Ascending aorta (tissue), 2 donors: ENCODE measurements at regions not wholly inside any gene's neighbourhood (a gene's known extent, or its start where the extent isn't known, plus 50 kb on each side); places are given as distances from the start of the nearest gene placed in this dataset.

Source experiments
- DNase-seq, 2 donors: peaks; one replicate each; pipeline ENCODE4 v3.0.0-alpha.2; 2019; ENCODE audit warnings: low spot score in 2 of 2
- H3K27ac ChIP-seq, 2 donors: fragments of 200-600 bp; sonication (generic); one replicate each; pipeline ENCODE4 v1.5.1; 2016 to 2017; ENCODE audit warnings: mild to moderate bottlenecking in 1 of 2
- H3K27me3 ChIP-seq: fragments of 200-600 bp; sonication (generic); one replicate; pipeline ENCODE4 v1.5.1; 2017
- H3K36me3 ChIP-seq, 2 donors: fragments of 200-600 bp; sonication (generic); one replicate each; pipeline ENCODE4 v1.5.1; 2016
- H3K4me1 ChIP-seq, 2 donors: fragments of 200-600 bp; sonication (generic); one replicate each; pipeline ENCODE4 v1.5.1; 2016 to 2017; ENCODE audit warnings: mild to moderate bottlenecking in 1 of 2
- H3K4me3 ChIP-seq, 2 donors: fragments of 200-600 bp; sonication (generic); one replicate each; pipeline ENCODE4 v1.5.1; 2016 to 2017; ENCODE audit warnings: mild to moderate bottlenecking in 1 of 2
- H3K9me3 ChIP-seq, 2 donors: fragments of 200-600 bp; sonication (generic); one replicate each; pipeline ENCODE4 v1.5.1; 2016
- intact Hi-C: fragments of 100-400 bp; cut with DNase I; formaldehyde crosslinking; loops from one replicate; pipeline ENCODE4 v1.15.1; 2023
- TF ChIP-seq, protein P1 (sequence below), 3 experiments: fragments of 200-600 bp in 2 of 3; fragments of 450-650 bp in 1 of 3; sonication (generic) in 2 of 3; IDR thresholded peaks; one replicate each; pipeline ENCODE4 v1.5.1; 2016 to 2019; ENCODE audit warnings: antibody characterized with exemption in 3 of 3, mild to moderate bottlenecking in 1 of 3, moderate library complexity in 1 of 3

DNA sequence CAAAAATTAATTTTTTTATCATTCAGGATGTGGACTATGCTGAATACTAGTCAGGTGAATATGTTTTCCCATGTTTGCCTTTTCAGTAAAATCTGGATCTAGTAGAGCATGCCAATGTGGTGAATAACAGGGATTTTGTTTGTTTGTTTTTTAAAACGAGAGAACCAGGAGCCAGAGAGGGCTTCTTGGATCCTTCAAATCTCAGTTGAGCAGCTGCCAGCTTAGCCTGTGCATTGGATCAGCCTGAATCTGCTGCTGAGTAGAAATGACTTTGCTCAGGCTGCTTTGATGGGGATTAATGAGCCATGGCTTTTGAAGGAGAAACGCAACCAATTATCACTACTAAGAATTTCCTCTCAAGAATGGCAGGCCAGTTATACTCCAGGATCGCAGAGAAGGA, 493.8 kb downstream of the ARL4A start:
- no peaks in the 10 kb centered on the region for H3K4me1 ChIP-seq
- H3K27ac ChIP-seq, result no peak overlapping the region
- H3K27me3 ChIP-seq, result no peaks in the 10 kb centered on the region
- DNase-seq, result no peak
- H3K9me3 ChIP-seq, result no peaks in the 10 kb centered on the region
- H3K4me3 ChIP-seq, result no peak overlapping the region
- H3K36me3 ChIP-seq, result no peaks in the 10 kb centered on the region
- intact Hi-C loops, result no loop called here
- TF ChIP-seq, protein P1, sequence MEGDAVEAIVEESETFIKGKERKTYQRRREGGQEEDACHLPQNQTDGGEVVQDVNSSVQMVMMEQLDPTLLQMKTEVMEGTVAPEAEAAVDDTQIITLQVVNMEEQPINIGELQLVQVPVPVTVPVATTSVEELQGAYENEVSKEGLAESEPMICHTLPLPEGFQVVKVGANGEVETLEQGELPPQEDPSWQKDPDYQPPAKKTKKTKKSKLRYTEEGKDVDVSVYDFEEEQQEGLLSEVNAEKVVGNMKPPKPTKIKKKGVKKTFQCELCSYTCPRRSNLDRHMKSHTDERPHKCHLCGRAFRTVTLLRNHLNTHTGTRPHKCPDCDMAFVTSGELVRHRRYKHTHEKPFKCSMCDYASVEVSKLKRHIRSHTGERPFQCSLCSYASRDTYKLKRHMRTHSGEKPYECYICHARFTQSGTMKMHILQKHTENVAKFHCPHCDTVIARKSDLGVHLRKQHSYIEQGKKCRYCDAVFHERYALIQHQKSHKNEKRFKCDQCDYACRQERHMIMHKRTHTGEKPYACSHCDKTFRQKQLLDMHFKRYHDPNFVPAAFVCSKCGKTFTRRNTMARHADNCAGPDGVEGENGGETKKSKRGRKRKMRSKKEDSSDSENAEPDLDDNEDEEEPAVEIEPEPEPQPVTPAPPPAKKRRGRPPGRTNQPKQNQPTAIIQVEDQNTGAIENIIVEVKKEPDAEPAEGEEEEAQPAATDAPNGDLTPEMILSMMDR (IDR thresholded peaks at IDR 0.05), result no peak

DNA sequence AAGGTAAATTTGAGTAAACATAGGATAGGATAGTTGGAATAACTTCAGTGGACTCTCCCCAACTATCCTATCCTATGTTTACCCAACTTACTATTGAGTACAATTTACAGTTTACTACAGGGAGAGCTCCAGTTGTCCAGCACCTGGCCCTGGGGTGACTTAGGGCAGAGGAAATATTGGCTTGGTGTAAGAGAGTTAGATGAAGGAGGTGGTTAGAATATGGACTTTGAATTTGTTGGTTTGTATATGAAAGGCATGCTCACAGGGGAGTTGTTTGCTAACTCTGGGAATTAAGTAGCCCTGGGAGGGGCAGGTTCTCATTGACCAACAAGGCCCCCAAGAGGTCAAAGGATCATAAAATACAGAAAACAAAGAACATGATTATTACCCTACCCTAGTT, 497.7 kb downstream of the ARL4A start:
- Histone ChIP-seq H3K4me3 (no peak overlapping the region), H3K27ac (no peak overlapping the region), H3K9me3 (no peaks in the 10 kb centered on the region), H3K27me3 (no peaks in the 10 kb centered on the region), H3K4me1 (no peaks in the 10 kb centered on the region), H3K36me3 (no peaks in the 10 kb centered on the region)
- DNase-seq, result no peak
- intact Hi-C loops, result no loop called here
- TF ChIP-seq, protein P1 (IDR thresholded peaks at IDR 0.05), result no peak

DNA sequence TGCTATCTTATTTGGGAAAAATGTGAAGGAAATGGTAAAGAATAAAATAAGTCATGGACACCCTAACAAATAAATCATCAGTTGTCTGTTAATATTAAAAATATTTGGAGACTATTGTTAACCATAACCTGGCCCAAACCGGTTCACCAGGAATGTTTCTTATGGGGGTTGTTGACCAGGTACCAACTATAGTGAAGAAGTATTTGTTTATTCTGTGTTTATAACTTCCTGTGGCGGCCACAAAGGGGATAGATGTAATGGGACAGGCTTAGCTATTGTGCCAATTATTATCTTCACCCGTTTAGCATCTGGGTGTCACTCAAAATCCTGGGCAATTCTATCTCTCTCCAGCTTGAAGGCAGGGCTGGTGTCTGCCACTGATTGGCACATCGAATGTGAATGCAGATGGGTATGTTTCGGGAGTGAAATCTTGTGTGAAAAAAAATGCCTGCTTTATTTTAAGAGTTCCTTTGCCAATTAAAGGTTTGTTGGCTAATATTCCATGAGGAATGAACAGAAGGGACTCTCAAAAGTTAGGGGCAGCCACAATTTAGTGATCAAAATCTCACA, 500.9 kb downstream of the ARL4A start:
- intact Hi-C loops, result no loop called here
- TF ChIP-seq, protein P1 (IDR thresholded peaks at IDR 0.05), result no peak
- H3K9me3 ChIP-seq, result no peaks in the 10 kb centered on the region

DNA sequence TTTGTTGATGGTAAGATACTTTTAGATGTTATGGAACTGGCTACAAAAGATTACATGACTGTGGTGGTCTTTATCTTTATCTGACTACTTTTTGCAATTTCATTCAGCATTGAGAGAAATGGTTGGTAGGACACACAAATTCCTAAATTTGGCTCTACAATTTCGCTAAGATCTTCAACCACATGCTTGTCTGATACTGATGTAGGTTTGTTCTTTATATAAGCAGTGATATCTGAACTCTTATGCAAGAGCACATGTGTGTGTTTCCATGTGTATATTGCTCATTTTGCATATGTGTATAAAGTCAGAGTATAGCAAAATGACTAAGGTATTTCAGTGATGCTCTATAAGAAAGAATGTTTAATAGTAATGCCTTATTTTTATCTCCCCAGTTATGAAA, 501.5 kb downstream of the ARL4A start:
- intact Hi-C loops, result no loop called here
- Histone ChIP-seq H3K27me3 (no peaks in the 10 kb centered on the region), H3K4me3 (no peak overlapping the region), H3K9me3 (no peaks in the 10 kb centered on the region), H3K36me3 (no peaks in the 10 kb centered on the region), H3K27ac (no peak overlapping the region), H3K4me1 (no peaks in the 10 kb centered on the region)
- TF ChIP-seq, protein P1 (IDR thresholded peaks at IDR 0.05), result no peak
- DNase-seq, result no peak

More for the DNA sequence above, 500.9 kb downstream of the ARL4A start:
- Histone ChIP-seq H3K27me3 (no peaks in the 10 kb centered on the region), H3K36me3 (no peaks in the 10 kb centered on the region), H3K4me3 (no peak overlapping the region), H3K4me1 (no peaks in the 10 kb centered on the region), H3K27ac (no peak overlapping the region)
- DNase-seq, result no peak

DNA sequence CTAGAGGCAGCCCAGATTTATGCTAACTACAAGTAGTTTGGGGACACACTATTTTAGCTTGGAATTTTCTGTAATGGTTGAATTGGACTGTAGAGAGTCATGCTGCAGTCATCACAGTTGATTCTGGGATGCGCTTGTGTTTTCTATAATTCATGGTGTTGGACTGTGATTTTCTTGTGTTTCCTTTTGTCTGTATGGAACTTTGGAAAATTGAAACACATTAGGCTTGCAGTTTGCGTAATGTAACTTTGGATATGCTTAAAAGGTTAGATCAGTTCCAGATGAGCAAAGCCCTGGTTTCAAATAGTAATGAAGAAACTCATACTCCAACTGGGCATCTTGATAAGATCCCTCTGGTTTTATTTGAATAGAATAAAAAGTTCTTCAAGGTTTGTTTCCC, 502.2 kb downstream of the ARL4A start:
- no peak overlapping the region for H3K4me3 ChIP-seq
- no peak for DNase-seq
- H3K27ac ChIP-seq, result no peak overlapping the region
- no peaks in the 10 kb centered on the region for H3K9me3 ChIP-seq
- intact Hi-C loops, result no loop called here
- TF ChIP-seq, protein P1 (IDR thresholded peaks at IDR 0.05), result no peak
- no peaks in the 10 kb centered on the region for H3K36me3 ChIP-seq
- H3K4me1 ChIP-seq, result no peaks in the 10 kb centered on the region
- H3K27me3 ChIP-seq, result no peaks in the 10 kb centered on the region

DNA sequence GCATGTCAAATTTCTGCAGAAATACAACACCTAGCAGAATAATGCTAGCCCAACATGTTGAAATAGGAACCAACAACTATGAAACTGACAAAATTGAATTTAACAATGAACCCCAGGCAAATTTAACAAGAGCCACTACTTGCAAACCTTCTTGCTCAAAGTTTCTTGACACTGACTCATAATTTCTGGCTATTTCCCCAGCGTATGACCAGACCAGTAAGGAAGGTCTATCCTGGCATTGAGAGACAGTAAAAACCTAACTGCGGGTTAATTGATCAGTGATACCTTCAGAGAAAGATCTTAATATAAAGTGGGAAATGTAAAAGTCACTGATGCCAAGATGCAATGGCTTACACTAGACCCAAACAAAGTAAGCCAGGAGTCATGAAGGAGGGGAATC, 510.1 kb downstream of the ARL4A start:
- no peaks in the 10 kb centered on the region for H3K9me3 ChIP-seq
- DNase-seq, result no peak
- no peaks in the 10 kb centered on the region for H3K36me3 ChIP-seq
- no peaks in the 10 kb centered on the region for H3K4me1 ChIP-seq
- no peak overlapping the region for H3K27ac ChIP-seq
- H3K4me3 ChIP-seq, result no peak overlapping the region
- intact Hi-C loops, result no loop called here
- TF ChIP-seq, protein P1 (IDR thresholded peaks at IDR 0.05), result no peak
- H3K27me3 ChIP-seq, result no peaks in the 10 kb centered on the region
